ENCODE measurements at regions not wholly inside any gene's neighbourhood (a gene's known extent, or its start where the extent isn't known, plus 50 kb on each side); places are given as distances from the start of the nearest gene placed in this dataset.

DNA sequence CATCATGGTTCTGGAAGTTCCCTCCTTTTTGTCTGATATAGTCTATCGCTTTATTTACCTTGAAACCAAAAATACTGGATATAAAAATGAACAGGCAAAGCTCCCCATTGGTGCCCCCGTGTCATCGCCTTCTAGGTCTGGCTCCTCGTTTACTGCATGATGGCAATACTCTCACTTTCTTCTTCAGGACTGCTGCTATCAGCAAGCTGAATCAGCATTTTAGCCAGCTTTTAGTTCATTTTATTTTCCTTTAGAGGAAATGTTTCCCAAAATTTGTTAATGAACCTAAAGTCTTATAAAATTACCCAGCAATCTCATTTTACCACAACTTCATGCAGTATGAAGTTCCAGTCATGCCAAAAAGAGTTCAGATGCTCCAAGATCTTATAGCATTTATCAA, 80.5 kb downstream of the ZIC3 start:
- CTCF ChIA-PET: no interaction called here

DNA sequence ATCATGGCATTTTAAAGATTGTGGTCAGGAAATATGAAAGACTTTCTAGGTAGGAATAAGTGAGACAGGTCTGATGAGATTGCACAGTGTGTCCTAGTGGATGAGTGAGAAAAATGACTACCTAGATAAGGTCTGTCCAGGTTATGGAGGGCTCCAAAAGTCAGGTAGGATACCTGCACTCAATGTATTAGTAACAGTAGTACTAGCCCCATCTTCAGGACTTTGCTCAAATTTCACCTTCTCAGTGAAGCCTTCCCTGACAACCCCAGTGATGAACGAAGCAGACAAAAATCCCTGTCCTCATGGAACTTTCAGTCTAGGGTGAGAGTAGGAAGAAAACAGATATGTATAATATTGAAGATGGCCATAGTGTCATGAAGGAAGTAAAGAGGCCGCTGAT, 85.7 kb downstream of the ZIC3 start:
- TF ChIP-seq, protein P1, sequence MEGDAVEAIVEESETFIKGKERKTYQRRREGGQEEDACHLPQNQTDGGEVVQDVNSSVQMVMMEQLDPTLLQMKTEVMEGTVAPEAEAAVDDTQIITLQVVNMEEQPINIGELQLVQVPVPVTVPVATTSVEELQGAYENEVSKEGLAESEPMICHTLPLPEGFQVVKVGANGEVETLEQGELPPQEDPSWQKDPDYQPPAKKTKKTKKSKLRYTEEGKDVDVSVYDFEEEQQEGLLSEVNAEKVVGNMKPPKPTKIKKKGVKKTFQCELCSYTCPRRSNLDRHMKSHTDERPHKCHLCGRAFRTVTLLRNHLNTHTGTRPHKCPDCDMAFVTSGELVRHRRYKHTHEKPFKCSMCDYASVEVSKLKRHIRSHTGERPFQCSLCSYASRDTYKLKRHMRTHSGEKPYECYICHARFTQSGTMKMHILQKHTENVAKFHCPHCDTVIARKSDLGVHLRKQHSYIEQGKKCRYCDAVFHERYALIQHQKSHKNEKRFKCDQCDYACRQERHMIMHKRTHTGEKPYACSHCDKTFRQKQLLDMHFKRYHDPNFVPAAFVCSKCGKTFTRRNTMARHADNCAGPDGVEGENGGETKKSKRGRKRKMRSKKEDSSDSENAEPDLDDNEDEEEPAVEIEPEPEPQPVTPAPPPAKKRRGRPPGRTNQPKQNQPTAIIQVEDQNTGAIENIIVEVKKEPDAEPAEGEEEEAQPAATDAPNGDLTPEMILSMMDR (IDR thresholded peaks at IDR 0.05; ENCODE audit: insufficient read depth, low read length, missing control alignments): no peak
- DNase-seq (ENCODE audit: low read depth, low spot score): no peak
- POLR2A ChIA-PET: no interaction called here
- CTCF ChIA-PET: no interaction called here
- no peak overlapping the region for H3K4me3 ChIP-seq (ENCODE audit: low read depth, low read length)

More for the DNA sequence above, 80.5 kb downstream of the ZIC3 start:
- DNase-seq (ENCODE audit: low read depth, low spot score): no peak
- TF ChIP-seq, protein P1 (IDR thresholded peaks at IDR 0.05; ENCODE audit: insufficient read depth, low read length, missing control alignments): no peak
- H3K4me3 ChIP-seq (ENCODE audit: low read depth, low read length): no peak overlapping the region
- POLR2A ChIA-PET: no interaction called here

DNA sequence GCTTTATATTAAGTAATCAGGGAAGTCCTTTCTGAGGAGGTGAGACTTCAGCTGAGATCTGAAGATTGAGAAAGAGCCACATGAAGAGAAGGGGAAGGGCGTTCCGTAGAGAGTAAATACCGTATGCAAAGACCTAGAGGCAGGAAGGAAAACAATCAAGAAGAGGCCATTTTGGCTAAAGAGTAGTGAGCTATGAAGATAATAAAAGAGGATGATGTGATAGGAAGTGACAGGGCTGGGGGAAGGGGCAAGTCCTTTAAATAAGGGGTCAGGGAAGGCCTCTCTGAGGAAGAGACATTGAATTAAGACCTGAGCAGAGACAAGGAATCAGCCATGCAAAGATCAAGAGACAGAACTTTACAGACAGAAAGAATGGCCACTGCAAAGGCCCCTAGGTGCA, 86.2 kb downstream of the ZIC3 start:
- DNase-seq (ENCODE audit: low read depth, low spot score): no peak
- TF ChIP-seq, protein P1 (IDR thresholded peaks at IDR 0.05; ENCODE audit: insufficient read depth, low read length, missing control alignments): no peak
- CTCF ChIA-PET: no interaction called here
- no peak overlapping the region for H3K4me3 ChIP-seq (ENCODE audit: low read depth, low read length)
- POLR2A ChIA-PET: no interaction called here

DNA sequence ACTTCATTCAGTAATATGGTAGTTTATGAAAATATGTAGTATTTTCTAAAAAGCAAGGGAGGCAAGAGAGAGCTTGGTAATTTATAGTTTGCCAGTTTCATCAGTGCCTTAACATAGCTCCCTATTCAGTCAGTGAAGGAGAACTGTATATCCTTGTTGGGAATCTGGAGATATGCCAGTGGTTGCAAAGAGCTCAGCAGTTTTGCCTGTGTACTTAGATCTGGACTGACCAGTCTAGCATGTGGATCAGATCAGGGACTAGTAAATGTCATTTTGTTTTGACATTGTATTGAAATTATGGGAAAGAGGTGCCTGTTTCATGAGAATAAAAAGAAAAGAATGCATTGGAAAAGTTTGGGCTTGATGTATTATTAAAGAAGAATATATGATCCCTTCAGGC, 88.6 kb downstream of the ZIC3 start:
- no peak for DNase-seq (ENCODE audit: low read depth, low spot score)

DNA sequence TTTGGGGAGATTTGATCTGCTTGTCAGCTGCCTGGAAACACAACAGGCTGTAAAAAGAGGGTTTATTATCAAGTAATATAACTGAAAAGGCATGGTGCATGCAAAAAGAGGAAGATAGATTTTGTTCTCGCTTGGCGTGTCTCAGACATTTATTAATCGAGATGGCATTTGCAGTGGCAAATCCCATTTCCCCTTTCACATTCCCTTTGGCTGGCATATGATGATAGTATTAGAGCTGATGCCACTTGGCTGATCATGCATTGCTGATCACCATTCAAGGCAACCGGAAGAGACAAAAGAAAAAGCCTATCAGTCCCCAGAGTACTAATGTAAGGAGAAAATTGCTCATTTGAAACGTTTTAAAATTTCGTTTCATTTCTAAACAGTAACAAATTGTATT, 101.8 kb downstream of the ZIC3 start:
- TF ChIP-seq, protein P1 (IDR thresholded peaks at IDR 0.05; ENCODE audit: insufficient read depth, low read length, missing control alignments): no peak
- CTCF ChIA-PET: no interaction called here
- POLR2A ChIA-PET: no interaction called here
- no peak overlapping the region for H3K4me3 ChIP-seq (ENCODE audit: low read depth, low read length)
- no peak for DNase-seq (ENCODE audit: low read depth, low spot score)

More for the DNA sequence above, 88.6 kb downstream of the ZIC3 start:
- no peak overlapping the region for H3K4me3 ChIP-seq (ENCODE audit: low read depth, low read length)
- CTCF ChIA-PET: no interaction called here
- TF ChIP-seq, protein P1 (IDR thresholded peaks at IDR 0.05; ENCODE audit: insufficient read depth, low read length, missing control alignments): no peak
- POLR2A ChIA-PET: no interaction called here

DNA sequence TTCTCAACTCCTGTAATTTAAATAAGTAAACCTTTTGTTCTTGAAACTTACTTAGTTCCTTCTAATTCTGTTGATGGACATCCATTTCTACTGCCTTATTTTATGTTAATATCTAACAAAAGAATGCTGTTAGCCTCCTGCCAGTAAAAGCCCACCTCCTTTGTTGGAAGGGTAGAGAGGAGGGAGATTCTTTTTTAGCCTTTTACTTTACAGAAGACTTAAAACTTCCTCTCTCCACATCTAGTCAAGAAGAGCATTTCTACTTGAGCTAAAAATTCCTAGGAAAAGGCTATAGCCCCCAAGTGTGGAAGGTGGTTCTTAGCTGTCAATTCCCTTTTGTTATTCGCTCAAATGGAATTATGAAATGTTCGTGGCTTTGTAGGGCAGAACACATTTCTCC, 118.7 kb downstream of the ZIC3 start:
- TF ChIP-seq, protein P1 (IDR thresholded peaks at IDR 0.05; ENCODE audit: insufficient read depth, low read length, missing control alignments): no peak
- POLR2A ChIA-PET: no interaction called here
- no peak overlapping the region for H3K4me3 ChIP-seq (ENCODE audit: low read depth, low read length)

More for the DNA sequence above, 118.7 kb downstream of the ZIC3 start:
- CTCF ChIA-PET: no interaction called here
- DNase-seq (ENCODE audit: low read depth, low spot score): no peak

Data from AG04449 (cell line).